Hematopoietic multipotent progenitor cell treated with erythropoietin and hydrocortisone succinate and interleukin-3 and kit ligand, for 6 days (in vitro differentiated cells): ENCODE measurements at regions not wholly inside any gene's neighbourhood (a gene's known extent, or its start where the extent isn't known, plus 50 kb on each side); places are given as distances from the start of the nearest gene placed in this dataset.

Experiments
- DNase-seq: peaks from one replicate; pipeline ENCODE4 v3.0.0-alpha.2; 2015

DNA sequence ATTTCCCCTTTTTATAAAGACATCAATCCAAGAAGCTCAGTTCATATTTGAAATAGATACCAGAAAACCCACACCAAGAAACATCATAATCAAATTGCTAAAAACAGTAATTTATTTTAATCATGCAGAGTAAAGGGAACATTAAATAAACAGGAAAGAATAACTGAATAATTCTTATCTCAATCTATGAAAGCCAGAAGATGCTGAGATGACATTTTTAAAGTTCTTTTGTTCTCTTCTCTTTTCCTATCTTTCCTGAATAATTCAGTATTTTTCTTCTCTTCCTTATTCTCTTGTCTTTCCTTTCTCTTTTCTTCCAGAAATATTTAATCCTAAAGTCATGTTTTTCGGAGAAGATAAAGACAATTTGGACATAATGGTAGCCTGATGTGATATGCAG, 259.0 kb upstream of the OPRM1 start:
- DNase-seq = no peak

DNA sequence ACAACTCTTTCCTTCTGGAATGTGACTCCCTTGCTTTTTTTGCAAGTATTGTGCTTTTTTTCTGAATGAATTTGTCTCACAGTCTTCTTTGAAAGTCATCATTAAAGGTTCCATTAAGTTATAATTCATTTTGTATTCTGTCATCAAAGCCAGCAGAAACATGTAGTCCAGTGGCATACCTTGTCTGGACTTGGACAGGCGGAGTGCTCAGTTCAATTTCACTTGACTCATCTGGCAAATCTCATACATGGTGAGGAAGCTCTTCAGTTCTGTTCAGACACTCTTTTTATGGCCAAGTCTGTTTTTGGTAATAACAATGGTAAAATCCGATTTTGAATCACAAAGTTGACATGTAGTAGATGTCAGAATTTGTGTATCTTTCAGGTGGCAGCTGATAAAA, 260.8 kb upstream of the OPRM1 start:
- DNase-seq = no peak

DNA sequence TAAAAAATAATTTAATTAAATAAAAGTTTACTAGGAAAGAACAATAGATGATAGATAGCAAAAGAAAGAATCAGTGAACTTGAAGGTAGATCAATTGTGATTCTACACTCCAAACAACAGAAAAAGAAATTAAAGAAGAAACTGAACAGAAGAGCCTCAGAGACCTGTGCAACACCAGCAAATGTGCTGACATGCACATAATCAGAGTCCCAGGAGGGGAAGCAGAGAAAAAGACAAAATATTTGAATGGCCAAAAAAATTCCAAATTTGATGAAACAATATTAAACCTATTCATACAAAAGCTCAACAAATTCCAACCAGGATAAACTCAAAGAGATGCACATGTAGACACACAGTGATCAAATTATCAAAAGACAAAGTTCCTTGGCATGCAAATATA, 267.5 kb upstream of the OPRM1 start:
- DNase-seq = no peak

DNA sequence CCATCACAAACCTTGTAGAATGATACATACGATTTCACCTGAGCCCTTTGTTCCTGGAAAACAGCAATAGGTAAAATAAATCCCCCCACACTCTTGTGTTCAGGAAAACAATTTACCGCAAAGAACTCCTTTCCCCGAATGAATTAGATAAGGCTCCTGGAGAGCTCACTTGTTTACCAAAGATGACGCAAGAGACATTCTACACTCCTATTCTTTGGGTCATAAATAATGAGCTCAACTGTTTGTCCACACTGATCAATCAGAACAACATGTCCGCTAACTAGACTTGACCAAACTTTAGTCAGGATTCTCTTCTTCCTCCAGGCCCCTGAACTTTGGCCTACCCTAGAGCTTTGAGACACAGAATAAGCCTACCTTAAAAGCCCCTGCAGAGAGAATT, 271.9 kb upstream of the OPRM1 start:
- no peak for DNase-seq

DNA sequence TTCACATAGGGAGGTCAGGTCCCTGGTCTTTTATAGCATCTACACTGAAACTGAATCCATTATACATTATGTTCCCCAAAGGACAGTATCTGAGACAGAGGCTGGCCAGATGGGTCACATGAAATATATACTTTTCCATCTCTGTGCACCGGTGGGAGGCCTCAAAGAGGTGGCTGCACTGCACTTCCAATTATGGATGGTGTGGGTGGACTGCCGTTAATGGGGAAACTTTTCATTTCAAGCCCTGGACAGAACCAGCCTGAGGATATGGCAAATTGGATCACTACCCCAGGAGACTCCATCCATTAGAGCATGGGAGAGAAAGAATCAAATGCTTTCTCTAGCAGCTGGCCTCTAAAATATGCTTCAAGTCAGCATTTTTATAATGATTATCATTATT, 280.5 kb upstream of the OPRM1 start:
- DNase-seq = no peak

DNA sequence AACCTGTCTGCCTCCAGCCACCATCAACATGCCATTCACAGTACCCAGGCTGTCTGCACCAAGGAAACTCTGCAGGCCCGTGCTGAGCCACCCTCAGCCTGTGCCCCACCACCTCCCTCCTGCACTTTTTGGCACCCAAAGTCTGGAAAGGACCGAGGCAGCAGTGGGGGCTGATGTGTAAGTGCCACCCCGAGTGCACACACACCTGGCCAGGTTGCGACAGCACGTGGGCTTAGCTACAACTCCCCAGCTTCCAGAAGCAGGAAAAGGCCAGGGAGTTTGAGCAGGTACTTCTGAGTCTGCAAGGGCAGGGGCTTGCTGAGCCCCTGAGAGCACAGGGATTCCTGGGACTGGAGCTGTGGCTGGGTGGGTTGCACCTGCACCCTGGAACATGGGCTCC, 303.3 kb upstream of the OPRM1 start:
- no peak for DNase-seq

DNA sequence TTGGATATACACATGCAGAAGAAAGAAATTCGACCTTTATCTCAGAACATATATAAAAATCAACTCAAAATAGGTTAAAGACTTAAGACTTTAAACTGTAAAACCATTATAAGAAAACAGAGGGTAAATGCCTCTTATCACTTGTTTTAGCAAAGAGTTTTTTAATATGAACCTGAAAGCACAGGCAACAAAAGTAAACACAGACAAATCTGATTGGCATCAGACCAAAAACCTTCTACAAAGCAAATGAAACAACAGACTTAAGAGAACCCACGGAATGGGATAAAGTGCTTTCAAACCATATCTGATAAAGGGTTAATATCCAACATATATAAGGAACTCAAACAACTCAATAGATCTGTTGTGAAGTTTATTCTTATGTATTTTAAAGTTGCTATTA, 309.9 kb upstream of the OPRM1 start:
- DNase-seq = no peak

DNA sequence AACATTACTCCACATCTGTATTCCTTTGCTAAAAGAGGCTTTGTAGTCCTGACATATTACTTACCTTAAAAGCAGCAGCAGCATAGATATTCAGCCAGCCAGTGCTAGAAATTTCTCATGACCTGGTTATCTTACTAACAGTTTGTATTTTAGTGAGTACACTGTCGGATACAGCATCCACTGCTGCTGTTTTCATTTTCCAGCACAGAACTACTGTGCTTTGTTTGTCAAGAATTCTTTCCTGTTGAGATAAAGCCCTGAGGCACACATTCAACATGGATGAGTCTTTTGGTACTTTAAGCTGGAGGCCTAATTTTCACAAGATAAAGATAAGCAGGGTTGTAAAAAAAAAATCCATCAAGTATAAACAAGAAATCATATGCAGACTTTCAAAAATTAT, 311.2 kb upstream of the OPRM1 start:
- no peak for DNase-seq

DNA sequence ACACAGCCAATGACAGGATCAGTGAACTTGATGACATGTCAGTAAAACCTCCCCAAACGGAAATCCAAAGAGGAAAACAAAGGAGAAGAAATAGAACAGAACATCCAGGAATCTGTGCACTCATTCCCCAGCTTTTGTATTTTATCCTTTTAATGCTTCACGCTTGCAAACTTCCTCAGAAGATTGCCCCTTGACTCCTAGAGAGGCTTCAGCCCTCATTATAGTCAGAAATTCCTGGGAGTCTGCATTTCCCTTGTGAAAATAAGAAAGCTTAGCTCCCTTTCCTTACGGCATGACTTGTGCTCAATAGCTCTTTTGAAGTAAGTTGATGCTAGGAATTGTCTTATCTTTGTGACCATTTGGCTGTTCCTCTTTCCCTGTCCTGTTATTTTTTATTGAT, 313.6 kb upstream of the OPRM1 start:
- DNase-seq = no peak

DNA sequence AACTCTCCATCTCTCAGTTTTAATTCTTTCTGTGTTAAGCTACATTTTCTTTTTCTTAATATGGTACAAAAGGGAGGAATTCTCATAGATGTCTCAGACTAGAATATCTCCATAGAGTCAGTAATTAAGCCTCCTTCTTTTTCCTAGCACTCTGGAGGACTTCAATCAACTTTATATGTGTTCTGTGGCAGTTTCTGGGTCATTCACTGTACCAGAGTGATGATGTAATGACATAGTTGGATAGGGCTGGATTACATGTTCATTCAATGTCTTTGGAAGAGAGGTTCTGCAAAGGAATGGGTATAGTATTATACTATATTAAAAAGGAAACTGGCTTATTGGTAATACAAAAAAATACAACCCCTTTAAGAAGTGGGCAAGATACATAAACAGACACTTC, 318.3 kb upstream of the OPRM1 start:
- DNase-seq = no peak

DNA sequence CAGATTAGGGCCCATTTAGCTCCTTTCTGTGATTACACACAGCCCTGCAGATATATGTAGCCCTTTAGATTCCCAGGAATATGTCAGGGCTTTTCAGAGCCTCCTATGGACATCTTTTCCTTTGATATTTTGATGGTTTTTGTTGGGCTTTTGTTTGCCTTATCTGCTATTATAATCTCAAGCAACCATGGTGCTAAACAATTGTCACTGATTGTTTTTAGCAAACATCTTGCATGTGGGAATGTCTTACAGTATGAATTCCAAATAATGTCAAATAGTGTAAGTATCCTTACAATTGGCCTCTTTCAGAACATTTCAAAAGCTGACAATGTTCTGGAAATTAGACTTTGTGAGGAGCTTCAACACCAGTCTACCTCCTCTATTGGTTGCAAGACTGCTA, 333.6 kb upstream of the OPRM1 start:
- DNase-seq = no peak

DNA sequence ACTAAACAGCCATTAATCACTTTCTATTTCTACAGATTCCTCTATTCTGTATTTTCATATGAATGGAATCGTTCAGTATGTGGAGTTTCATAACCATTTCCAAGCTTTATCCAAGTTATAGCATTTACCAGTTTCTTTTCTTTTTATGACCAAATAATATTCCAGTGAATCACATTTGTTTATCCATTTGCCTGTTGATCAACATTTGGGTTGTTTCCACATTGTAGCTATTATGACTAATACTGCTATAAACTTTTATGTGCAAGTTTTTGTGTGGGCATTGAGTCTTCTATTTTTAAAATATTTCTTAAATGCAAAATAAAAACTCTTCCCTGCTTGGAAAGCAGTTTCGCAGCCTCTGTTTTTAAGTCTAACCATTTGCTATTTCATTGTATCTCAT, 336.4 kb upstream of the OPRM1 start:
- DNase-seq = no peak

DNA sequence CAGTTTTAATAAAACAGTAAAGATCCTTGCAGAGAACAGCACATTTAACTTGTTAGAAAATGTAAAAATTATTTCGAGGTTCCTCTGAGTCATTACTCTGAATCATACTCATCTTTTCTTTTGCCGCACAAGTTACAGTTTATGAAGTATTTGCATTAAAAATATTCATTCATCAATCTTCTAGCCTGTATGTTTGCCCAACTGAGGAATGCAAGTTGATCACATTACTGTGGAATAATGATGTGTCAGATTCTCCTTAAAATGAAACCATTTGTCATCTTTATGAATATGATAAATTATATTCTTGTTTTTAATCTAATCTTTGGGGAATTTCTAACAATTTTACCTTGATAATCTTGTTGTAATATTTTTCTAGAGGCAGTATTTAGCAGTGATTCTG, 340.4 kb upstream of the OPRM1 start:
- DNase-seq = no peak

DNA sequence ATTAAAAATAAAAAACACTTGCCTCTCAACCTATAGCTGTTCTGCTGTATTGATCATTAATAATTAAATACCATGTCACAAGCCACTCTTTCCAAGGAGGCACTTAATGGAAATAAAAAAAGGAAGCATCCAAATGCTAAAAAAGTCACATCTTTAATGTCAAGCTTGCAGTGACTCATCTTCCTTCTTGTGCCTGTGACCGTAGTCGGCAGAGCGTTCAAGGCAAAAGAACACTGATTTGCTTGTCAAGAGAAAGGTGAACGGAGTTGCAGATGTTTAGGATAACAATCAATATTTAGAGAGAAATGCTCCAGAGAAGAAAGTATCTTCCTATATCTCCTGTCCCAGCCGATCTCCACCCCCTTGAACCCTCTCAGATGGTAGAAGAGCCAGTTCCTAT, 341.0 kb upstream of the OPRM1 start:
- no peak for DNase-seq

DNA sequence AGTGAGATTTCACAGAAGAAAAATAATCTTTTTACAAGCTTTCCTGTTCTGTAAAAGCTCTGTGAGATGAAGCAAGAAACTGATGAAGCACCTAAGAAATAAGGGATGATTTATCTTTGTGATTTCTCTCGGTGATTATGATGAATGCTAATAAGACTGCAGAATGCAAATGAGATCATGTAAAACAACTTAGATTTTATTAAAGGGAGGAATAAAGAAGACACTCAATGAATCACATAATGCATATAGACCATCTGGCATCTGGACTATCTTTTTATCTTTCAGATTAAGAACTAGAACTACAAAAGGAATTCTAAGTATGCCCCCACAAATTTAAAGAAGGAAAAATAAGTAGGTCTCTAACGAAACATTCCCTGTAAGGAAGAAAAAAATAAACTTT, 361.5 kb upstream of the OPRM1 start:
- DNase-seq = no peak

DNA sequence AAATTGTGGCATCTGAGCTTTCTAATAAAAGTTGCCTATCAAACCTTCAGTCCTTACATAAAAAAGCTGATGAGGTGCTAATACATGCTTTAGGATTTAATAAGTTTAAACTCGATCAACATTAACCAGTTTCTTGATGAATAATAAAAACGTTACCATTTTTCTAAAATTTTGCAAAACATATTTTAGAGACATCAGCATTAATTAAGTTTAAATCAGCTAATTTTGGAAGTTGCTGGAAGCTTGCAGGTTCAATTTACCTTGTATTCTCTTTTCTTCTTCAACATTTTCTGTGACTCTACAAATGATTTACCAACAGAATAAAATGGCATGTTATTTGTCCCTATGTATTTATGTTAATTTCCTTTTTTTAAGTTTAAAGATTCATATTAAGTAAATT, 365.3 kb upstream of the OPRM1 start:
- DNase-seq = no peak

DNA sequence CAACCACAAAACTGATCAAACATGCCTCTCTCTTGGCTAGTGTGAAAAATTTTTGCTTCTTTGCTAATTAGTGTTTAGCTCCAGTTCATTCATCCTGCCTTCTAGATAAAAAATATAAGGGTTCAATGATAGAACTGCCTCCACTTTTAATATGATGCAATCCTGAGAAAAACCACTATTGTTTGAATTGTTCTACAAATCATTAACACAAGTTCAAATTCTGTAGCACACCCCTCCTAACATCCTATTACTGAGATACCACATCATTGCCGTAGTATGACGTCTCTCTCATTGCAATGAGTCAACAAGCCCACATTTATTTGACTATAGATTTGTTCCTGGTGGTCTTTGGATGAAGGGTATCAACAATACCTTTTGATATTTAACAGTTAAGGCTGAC, 365.8 kb upstream of the OPRM1 start:
- no peak for DNase-seq

DNA sequence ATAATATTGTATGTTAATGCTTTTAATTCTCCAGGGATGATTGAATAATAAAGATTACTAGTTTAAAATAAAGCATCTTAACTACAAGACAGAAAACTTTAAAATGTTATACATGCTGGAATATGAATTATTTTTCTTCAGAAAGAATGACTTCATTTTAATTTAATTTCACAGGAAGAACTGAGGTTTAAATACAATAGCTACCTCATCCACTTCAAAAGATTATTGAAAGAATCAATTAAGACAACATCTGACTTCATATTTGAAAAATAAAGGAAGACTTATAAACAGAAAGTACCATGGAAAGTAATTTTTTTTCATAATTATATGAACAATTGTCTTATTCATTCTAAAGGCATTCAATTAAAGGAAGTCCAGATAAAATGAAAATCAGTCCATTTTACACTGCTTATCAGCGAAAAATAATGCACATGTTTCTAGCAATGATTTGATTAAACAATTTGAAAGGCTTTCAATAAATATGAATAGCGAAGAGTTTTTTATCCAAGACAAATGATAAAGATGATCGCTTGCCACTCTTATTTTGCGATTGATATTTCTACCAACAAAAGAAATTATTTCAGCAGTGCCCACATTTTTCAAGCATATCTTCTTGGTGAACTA, 368.5 kb upstream of the OPRM1 start:
- no peak for DNase-seq

DNA sequence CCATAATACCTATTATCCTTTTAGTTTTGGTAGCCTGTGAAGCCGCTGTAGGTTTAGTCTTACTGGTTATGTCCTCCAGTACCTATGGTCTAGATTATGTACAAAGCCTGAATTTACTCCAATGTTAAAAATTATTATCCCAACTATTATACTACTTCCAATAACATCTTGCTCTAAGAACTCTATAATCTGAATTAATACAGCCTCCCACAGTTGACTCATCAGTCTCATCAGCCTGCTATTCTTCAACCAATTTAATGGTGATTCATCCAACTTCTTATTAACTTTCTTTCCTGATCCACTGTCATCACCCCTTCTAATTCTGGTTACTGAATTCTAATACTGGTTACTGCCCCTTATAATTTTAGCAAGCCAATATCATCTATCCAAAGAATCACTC, 370.3 kb upstream of the OPRM1 start:
- no peak for DNase-seq

DNA sequence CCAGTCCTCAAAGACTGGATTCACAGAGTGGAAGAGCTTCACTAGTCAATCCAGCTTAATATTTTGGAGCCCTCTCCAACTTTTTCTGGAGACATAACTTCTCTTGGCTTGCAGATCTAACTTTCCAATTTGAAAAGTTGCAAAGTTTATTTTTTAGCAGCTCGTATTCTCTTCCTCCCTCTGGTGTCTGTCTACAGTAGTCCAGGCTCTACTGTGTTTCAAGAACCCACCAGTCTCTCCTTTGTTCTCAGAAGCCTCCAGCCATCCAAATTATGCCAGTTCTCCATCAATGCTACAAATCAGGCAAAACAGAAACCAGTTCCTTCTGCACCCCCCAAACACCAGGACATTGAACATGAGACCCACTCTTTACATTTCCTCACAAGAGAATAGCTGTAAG, 376.1 kb upstream of the OPRM1 start:
- no peak for DNase-seq

DNA sequence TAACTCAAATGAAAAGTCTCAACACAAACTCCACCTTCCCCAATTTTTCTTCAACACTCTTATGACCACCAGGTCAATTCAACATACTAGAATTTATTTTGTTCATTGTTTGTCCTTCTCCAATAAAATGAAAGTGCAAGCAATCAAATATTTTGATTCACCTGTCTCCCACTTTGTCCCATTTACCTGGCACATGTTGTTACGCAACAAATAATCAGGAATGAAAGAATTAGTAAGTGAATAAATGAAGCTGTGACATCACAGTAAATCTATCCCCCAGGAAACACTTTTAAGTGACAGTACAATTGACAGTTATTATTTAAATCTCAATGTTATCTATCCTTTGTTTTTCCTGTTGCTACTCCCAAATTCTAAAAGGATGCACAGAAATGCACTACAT, 393.7 kb upstream of the OPRM1 start:
- DNase-seq = no peak

DNA sequence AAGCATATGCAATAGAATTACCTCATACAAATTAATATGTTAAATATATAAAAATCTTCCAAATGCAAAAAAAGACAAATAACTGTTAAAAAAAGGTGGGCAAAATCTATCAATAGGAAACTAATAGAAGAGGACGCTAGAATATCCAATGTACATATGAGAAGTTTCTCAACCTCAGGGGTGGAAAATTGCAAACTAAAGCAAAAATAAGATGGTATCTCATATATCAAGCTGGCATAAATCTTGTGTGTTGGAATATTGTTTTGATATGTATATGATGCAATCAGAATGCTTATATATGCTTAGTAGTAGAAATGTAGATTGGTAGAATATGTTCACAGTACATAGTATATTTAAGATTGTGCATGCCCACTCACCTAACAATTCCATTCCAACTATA, 395.0 kb upstream of the OPRM1 start:
- DNase-seq = no peak

DNA sequence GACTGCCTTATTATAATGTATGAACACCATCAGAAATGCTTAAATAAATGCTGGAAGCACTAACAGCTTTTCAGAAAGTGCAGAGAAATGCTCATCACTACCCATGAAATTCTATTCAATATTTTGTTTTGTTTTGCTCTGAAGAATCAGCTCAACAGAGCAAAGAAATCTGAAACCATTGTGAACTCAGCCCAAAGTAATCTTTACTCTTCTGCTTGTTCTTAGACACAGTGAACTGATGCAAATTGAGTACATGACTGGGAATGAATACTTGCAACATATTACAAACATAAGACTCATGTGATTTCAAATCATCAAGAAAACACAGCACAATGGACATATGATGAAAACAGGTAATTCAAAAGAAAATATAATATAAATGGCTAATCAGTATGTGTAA, 404.6 kb upstream of the OPRM1 start:
- DNase-seq = no peak

DNA sequence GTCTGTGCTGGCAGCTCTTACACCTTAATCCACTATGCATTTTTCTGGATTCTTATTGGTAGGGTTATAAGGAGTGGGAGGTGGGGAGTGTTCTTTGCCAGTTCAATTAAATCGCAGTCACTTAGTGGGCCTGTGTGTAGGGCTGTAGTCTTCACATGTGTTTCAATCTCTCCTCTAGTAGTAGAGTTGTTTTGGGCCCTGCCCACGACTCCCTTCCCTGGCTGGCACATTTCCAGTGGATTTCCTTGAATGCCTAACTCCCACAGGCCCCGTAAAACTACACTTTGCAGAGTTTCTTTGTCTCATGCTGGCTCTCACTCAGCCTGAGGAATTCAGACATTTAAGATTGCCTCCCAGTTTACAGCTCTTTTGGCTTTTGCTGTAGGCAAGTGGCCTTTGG, 414.0 kb upstream of the OPRM1 start:
- DNase-seq = no peak

DNA sequence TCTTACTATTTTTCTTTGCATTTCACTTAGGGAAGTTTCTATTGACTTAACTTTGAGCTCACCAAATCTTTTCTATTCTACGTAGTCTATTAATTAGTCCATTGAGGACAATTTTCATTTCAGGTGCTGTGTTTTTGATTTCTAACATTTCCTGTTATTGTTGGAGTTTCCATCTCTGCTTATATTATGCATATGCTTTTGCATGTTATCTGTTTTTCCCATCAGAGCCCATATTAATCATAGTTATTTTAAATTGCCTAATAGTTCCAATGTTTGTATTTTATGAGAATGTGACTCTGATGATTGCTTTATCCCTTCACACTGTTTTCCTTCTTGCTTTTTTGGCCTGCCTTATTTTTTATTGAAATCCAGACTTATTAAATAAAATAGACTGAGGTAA, 414.5 kb upstream of the OPRM1 start:
- DNase-seq = no peak

DNA sequence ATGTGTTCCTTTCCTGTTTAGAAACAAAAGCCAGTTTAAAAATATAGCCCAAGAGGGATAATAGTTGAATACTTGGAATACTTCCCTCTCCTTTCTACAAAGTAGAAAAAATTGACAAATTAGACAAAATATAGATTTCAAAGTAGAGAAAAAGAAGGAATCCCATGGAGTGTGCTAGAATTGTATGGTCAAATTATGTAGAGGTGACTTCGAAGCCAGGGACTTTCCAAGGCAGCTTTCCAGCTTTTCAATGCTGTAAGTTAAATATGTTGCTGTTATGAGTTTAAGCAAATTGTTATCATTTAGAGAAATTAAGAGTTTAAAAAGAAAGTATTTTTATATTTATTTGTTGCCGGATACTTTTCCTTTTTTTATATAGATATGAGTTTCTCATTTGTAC, 415.5 kb upstream of the OPRM1 start:
- DNase-seq = no peak
